Vagina (tissue), 2 donors: ENCODE measurements at regions not wholly inside any gene's neighbourhood (a gene's known extent, or its start where the extent isn't known, plus 50 kb on each side); places are given as distances from the start of the nearest gene placed in this dataset.

Experiments used
- DNase-seq, 2 donors: peaks; one replicate each; pipeline ENCODE4 v3.0.0-alpha.2; 2017; ENCODE audit errors: extremely low spot score in 2 of 2
- H3K27ac ChIP-seq: fragments of 200-600 bp; sonication (generic); one replicate; pipeline ENCODE4 v1.5.1; 2019
- H3K27me3 ChIP-seq: fragments of 200-600 bp; sonication (generic); one replicate; pipeline ENCODE4 v1.5.1; 2019
- H3K36me3 ChIP-seq, 2 donors: fragments of 200-600 bp; sonication (generic); one replicate each; pipeline ENCODE4 v1.5.1; 2017 to 2019
- H3K4me1 ChIP-seq: fragments of 200-600 bp; sonication (generic); one replicate; pipeline ENCODE4 v1.5.1; 2019
- H3K4me3 ChIP-seq, 2 donors: fragments of 200-600 bp; sonication (generic); 1 replicate in 1 of 2; 2 replicates in 1 of 2; pipeline ENCODE4 v1.5.1; 2016 to 2019
- H3K9me3 ChIP-seq: fragments of 200-600 bp; sonication (generic); one replicate; pipeline ENCODE4 v1.5.1; 2019
- POLR2A ChIP-seq, 2 donors: fragments of 450-650 bp; IDR thresholded peaks; one replicate each; pipeline ENCODE4 v1.6.1; 2017; ENCODE audit warnings: antibody characterized with exemption in 2 of 2, mild to moderate bottlenecking in 2 of 2, moderate library complexity in 2 of 2
- POLR2AphosphoS5 ChIP-seq, 2 donors: sonication (generic); formaldehyde crosslinking; IDR thresholded peaks; one replicate each; pipeline ENCODE4 v1.9.0; 2017; ENCODE audit warnings: antibody characterized with exemption in 2 of 2, mild to moderate bottlenecking in 2 of 2, low read depth in 1 of 2; ENCODE audit not compliant: insufficient read depth in 1 of 2
- intact Hi-C: fragments of 100-400 bp; cut with DNase I; formaldehyde crosslinking; loops from one replicate; pipeline ENCODE4 v1.15.1; 2023
- TF ChIP-seq, protein P1 (sequence below), 3 experiments: fragments of 450-650 bp in 2 of 3; fragments of 200-600 bp in 1 of 3; sonication (generic) in 1 of 3; IDR thresholded peaks; one replicate each; pipeline ENCODE4 v1.5.1; 2017 to 2019; ENCODE audit warnings: antibody characterized with exemption in 3 of 3, mild to moderate bottlenecking in 2 of 3, moderate library complexity in 2 of 3

DNA sequence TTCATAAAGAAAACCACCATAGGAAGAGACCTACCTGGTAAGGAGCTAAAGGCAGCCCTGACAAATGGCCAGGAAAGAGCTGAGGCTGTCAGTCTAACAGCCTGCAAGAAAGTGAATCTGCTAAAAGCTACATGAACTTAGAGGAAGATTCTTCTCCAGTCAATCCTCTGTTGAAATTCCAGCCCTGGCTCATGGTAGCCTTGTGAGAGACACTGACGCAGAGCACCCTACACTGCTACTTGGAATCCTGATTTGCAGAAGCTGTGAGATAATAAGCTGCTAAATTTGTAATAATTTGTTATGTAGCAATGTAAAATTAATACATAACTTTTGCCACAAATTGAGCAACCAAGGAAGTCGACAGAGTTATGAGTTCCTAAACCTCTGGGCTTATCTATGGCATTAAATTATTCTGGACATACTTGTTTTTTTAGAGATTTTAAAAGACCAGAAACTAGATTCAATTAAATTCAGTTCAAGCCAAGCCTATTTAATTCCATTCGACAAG, 257.0 kb downstream of the ETNK1 start:
- Histone ChIP-seq H3K36me3 (no peaks in the 10 kb centered on the region), H3K27me3 (no peaks in the 10 kb centered on the region), H3K4me1 (no peaks in the 10 kb centered on the region), H3K27ac (no peak overlapping the region), H3K4me3 (no peak overlapping the region), H3K9me3 (no peaks in the 10 kb centered on the region)
- intact Hi-C loops, result no loop called here
- DNase-seq, result no peak
- no peak for TF ChIP-seq POLR2A (IDR thresholded peaks at IDR 0.05)

DNA sequence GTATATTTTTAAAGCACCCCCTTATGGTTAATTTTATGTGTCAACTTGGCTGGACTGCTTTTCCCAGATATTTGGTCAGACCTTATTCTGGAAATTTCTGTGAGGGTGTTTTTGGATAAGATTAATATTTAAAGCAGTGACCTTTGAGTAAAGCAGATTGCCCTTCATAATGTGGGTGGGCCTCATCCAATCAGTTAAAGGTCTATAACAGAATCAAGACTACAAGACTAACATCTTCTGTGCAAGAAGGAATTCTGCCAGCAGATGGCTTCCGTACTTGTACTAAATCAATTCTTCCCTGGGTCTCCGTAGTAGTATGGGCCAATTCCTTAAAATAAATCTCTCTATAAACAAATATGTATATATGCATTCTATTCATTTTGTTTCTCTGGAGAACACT, 257.6 kb downstream of the ETNK1 start:
- Histone ChIP-seq H3K9me3 (no peaks in the 10 kb centered on the region), H3K27ac (no peak overlapping the region), H3K36me3 (no peaks in the 10 kb centered on the region), H3K4me3 (no peak overlapping the region), H3K4me1 (no peaks in the 10 kb centered on the region), H3K27me3 (no peaks in the 10 kb centered on the region)
- intact Hi-C loops, result no loop called here
- DNase-seq, result no peak
- TF ChIP-seq POLR2AphosphoS5 (IDR thresholded peaks at IDR 0.05; ENCODE audit: insufficient read depth in 1 of 2, low read depth in 1 of 2) (no peak), POLR2A (IDR thresholded peaks at IDR 0.05) (no peak)
- TF ChIP-seq, protein P1, sequence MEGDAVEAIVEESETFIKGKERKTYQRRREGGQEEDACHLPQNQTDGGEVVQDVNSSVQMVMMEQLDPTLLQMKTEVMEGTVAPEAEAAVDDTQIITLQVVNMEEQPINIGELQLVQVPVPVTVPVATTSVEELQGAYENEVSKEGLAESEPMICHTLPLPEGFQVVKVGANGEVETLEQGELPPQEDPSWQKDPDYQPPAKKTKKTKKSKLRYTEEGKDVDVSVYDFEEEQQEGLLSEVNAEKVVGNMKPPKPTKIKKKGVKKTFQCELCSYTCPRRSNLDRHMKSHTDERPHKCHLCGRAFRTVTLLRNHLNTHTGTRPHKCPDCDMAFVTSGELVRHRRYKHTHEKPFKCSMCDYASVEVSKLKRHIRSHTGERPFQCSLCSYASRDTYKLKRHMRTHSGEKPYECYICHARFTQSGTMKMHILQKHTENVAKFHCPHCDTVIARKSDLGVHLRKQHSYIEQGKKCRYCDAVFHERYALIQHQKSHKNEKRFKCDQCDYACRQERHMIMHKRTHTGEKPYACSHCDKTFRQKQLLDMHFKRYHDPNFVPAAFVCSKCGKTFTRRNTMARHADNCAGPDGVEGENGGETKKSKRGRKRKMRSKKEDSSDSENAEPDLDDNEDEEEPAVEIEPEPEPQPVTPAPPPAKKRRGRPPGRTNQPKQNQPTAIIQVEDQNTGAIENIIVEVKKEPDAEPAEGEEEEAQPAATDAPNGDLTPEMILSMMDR (IDR thresholded peaks at IDR 0.05), result no peak

DNA sequence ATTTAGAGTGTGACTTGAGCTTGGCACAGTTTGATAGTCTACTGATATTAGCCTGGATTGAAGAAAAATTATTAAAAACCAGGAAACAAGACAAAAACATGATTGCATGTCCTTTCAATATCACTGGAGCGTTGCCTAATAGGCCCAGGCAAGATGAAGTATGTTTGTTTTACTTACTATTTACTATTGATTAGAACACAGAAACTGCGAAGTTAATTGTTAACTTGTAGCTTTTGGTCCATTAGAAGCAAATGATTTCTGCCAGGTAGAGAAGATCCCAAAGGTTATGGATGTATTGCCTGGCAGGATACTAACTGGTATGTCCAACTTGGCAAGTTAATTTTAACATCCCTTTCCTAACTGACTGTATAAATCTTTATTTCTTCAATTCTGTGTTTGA, 268.9 kb downstream of the ETNK1 start:
- Histone ChIP-seq H3K9me3 (no peaks in the 10 kb centered on the region), H3K4me1 (no peaks in the 10 kb centered on the region), H3K27ac (no peak overlapping the region), H3K36me3 (no peaks in the 10 kb centered on the region), H3K4me3 (no peak overlapping the region), H3K27me3 (no peaks in the 10 kb centered on the region)
- no peak for TF ChIP-seq POLR2A (IDR thresholded peaks at IDR 0.05)
- no peak for TF ChIP-seq POLR2AphosphoS5 (IDR thresholded peaks at IDR 0.05; ENCODE audit: insufficient read depth in 1 of 2, low read depth in 1 of 2)
- TF ChIP-seq, protein P1 (IDR thresholded peaks at IDR 0.05), result no peak
- intact Hi-C loops, result no loop called here
- no peak for DNase-seq

DNA sequence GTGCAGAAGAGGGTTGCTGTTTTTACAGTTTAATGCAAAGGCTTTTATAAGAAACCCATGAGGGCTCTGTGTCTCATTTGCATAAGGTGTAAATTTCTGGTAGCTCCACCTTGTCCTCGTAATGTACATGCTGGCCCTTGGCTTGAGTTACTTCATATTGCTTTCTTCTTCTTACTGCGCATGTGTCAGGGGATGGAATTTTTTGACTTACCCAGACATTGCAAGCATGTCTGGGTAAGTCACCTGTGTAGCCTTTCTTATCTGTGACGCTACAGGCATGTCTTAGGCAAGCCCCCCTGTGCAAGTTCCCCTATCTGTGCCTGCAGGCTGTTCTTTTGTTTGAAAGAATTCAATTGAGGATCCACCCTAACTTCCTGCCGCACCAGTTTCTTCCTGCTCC, 274.2 kb downstream of the ETNK1 start:
- H3K36me3 ChIP-seq, result no peaks in the 10 kb centered on the region
- H3K4me3 ChIP-seq, result no peak overlapping the region
- no peaks in the 10 kb centered on the region for H3K27me3 ChIP-seq
- intact Hi-C loops, result no loop called here
- no peaks in the 10 kb centered on the region for H3K4me1 ChIP-seq
- H3K27ac ChIP-seq, result no peak overlapping the region
- DNase-seq, result no peak
- H3K9me3 ChIP-seq, result no peaks in the 10 kb centered on the region
- no peak for TF ChIP-seq POLR2AphosphoS5 (IDR thresholded peaks at IDR 0.05; ENCODE audit: insufficient read depth in 1 of 2, low read depth in 1 of 2)
- TF ChIP-seq, protein P1 (IDR thresholded peaks at IDR 0.05), result no peak
- TF ChIP-seq POLR2A (IDR thresholded peaks at IDR 0.05), result no peak

DNA sequence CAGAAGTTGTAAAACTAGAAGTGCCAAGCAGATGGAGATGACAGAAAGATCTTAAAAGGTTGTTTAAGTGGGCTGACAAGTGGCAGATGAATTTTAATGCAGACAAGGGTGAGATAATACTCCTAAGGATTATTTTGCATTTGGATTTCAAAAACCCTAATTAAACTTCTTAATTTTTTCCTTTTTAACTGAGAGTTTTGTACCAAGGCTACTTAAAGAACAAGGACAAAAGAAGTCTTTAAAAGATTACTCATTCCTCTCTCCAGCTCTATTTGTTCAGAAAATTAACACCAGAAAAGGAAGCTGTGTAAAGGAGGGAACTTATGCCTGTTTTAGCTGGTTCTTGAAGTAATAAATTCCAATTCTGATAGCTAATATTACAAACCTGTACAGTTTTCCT, 275.4 kb downstream of the ETNK1 start:
- Histone ChIP-seq H3K4me3 (no peak overlapping the region), H3K9me3 (no peaks in the 10 kb centered on the region), H3K27ac (no peak overlapping the region), H3K27me3 (no peaks in the 10 kb centered on the region), H3K4me1 (no peaks in the 10 kb centered on the region), H3K36me3 (no peaks in the 10 kb centered on the region)
- DNase-seq, result no peak
- intact Hi-C loops, result no loop called here
- TF ChIP-seq, protein P1 (IDR thresholded peaks at IDR 0.05), result no peak
- TF ChIP-seq POLR2AphosphoS5 (IDR thresholded peaks at IDR 0.05; ENCODE audit: insufficient read depth in 1 of 2, low read depth in 1 of 2) (no peak), POLR2A (IDR thresholded peaks at IDR 0.05) (no peak)

DNA sequence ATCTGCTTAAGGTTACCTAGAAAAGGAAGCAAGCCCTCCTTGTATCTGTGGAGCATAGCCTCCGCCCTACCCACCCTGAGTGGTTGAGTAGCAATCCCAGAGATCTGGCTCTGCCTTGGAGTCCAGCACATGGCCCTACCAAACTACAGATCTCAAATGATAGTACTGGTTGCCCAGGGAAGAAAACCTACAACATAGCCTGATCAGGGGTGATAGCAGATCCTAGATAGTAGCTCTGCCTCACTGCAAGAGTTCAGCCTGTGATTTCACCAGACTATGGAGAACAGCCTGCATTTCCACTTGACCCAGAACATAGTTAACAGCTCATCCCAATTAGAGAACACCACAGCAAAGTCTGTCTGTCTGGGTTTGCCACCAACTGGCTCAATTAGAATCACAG, 279.5 kb downstream of the ETNK1 start:
- TF ChIP-seq, protein P1 (IDR thresholded peaks at IDR 0.05), result no peak
- no peak for TF ChIP-seq POLR2AphosphoS5 (IDR thresholded peaks at IDR 0.05; ENCODE audit: insufficient read depth in 1 of 2, low read depth in 1 of 2)
- TF ChIP-seq POLR2A (IDR thresholded peaks at IDR 0.05), result no peak
- no peaks in the 10 kb centered on the region for H3K9me3 ChIP-seq
- H3K4me3 ChIP-seq, result no peak overlapping the region
- no peaks in the 10 kb centered on the region for H3K36me3 ChIP-seq
- no peak overlapping the region for H3K27ac ChIP-seq
- DNase-seq, result no peak
- intact Hi-C loops, result no loop called here
- H3K4me1 ChIP-seq, result no peaks in the 10 kb centered on the region
- no peaks in the 10 kb centered on the region for H3K27me3 ChIP-seq
